ENCODE measurements at regions not wholly inside any gene's neighbourhood (a gene's known extent, or its start where the extent isn't known, plus 50 kb on each side); places are given as distances from the start of the nearest gene placed in this dataset.

DNA sequence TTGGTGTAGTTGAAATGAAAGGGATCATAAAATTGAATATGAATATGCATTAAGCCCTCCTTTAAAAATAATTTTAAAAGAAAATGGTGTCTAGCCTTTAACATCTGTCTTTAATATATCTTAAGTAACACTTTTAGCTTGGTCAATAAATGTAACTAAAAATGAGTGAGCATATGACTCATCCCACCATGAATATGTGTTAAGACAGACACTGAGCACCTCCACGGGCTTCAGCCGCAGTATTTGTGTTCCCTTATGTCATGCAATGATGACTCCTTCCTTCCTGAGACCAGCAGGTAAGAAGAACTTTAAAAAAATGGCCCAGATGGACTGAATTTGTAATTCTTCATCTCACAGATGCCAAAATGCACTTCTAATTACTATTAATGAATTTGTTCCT is 563.2 kb downstream of the NR2F1-AS1 start:
- CTCF ChIA-PET, result no interaction called here
- intact Hi-C loops (cut with micrococcal nuclease; ENCODE audit: unreplicated experiment), result no loop called here
- no peaks in the 10 kb centered on the region for H3K36me3 Mint-ChIP-seq (ENCODE audit: insufficient read depth, unreplicated experiment)
- TF ChIP-seq, protein P1, sequence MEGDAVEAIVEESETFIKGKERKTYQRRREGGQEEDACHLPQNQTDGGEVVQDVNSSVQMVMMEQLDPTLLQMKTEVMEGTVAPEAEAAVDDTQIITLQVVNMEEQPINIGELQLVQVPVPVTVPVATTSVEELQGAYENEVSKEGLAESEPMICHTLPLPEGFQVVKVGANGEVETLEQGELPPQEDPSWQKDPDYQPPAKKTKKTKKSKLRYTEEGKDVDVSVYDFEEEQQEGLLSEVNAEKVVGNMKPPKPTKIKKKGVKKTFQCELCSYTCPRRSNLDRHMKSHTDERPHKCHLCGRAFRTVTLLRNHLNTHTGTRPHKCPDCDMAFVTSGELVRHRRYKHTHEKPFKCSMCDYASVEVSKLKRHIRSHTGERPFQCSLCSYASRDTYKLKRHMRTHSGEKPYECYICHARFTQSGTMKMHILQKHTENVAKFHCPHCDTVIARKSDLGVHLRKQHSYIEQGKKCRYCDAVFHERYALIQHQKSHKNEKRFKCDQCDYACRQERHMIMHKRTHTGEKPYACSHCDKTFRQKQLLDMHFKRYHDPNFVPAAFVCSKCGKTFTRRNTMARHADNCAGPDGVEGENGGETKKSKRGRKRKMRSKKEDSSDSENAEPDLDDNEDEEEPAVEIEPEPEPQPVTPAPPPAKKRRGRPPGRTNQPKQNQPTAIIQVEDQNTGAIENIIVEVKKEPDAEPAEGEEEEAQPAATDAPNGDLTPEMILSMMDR (IDR thresholded peaks at IDR 0.05; ENCODE audit: unreplicated experiment), result no peak
- H3K4me1 Mint-ChIP-seq (ENCODE audit: low read depth, unreplicated experiment), result no peaks in the 10 kb centered on the region
- H3K27me3 Mint-ChIP-seq (ENCODE audit: unreplicated experiment), result no peaks in the 10 kb centered on the region
- no peak for DNase-seq
- no peak overlapping the region for H3K4me3 Mint-ChIP-seq (ENCODE audit: low read depth, unreplicated experiment)
- H3K27ac Mint-ChIP-seq (ENCODE audit: unreplicated experiment), result no peak overlapping the region
- H3K9me3 Mint-ChIP-seq (ENCODE audit: low read depth, unreplicated experiment), result no peaks in the 10 kb centered on the region
- BruUV-seq (replicated peaks), result no TSS peak

DNA sequence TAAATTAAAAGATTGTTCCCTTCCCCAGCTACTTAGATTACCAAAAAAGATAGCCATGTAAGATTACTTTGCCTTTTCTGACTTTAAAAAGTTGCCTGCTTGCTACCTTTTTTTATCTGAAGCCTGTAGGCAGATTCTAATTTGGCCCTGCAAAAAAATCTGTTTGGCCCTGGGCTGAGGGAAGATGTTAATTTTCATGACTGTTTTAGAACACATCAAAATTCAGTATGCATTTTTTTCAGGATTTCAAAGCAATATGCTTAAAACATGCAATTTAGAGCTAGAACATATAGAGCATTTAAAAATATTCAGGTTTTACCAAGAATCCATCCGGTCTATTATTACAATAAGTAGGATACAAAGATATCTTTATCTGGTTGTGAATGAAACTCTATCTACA is 563.6 kb downstream of the NR2F1-AS1 start:
- TF ChIP-seq, protein P1 (IDR thresholded peaks at IDR 0.05; ENCODE audit: unreplicated experiment), result no peak
- H3K4me1 Mint-ChIP-seq (ENCODE audit: low read depth, unreplicated experiment), result no peaks in the 10 kb centered on the region

DNA sequence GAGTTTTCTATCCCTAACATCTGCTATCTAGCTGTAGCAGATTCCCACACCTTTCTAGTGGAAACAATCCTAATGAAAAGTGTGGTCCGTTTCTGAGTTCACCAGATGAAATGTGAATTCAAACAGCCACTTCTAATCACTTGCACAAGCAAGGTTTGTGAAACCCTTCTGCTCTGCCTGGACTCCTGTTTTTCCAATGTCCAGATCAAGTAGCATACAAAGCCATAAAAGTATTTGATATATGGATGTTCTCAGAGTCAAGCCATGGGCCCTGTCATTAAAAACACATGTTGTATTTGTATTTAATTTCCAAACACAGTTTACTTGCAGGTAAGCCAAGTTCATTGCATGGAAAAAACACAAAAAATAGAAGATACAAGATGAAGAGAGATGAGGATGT is 570.4 kb downstream of the NR2F1-AS1 start:
- Mint-ChIP-seq H3K4me3 (ENCODE audit: low read depth, unreplicated experiment) (no peak overlapping the region), H3K36me3 (ENCODE audit: insufficient read depth, unreplicated experiment) (no peaks in the 10 kb centered on the region), H3K27ac (ENCODE audit: unreplicated experiment) (no peak overlapping the region), H3K4me1 (ENCODE audit: low read depth, unreplicated experiment) (no peaks in the 10 kb centered on the region), H3K27me3 (ENCODE audit: unreplicated experiment) (no peaks in the 10 kb centered on the region), H3K9me3 (ENCODE audit: low read depth, unreplicated experiment) (no peaks in the 10 kb centered on the region)
- no TSS peak for BruUV-seq (replicated peaks)
- no peak for DNase-seq
- CTCF ChIA-PET, result no interaction called here
- TF ChIP-seq, protein P1 (IDR thresholded peaks at IDR 0.05; ENCODE audit: unreplicated experiment), result no peak
- intact Hi-C loops (cut with micrococcal nuclease; ENCODE audit: unreplicated experiment), result no loop called here

More for the DNA sequence above, 563.6 kb downstream of the NR2F1-AS1 start:
- Mint-ChIP-seq H3K27me3 (ENCODE audit: unreplicated experiment) (no peaks in the 10 kb centered on the region), H3K27ac (ENCODE audit: unreplicated experiment) (no peak overlapping the region), H3K9me3 (ENCODE audit: low read depth, unreplicated experiment) (no peaks in the 10 kb centered on the region), H3K4me3 (ENCODE audit: low read depth, unreplicated experiment) (no peak overlapping the region), H3K36me3 (ENCODE audit: insufficient read depth, unreplicated experiment) (no peaks in the 10 kb centered on the region)
- CTCF ChIA-PET, result no interaction called here
- intact Hi-C loops (cut with micrococcal nuclease; ENCODE audit: unreplicated experiment), result no loop called here
- no peak for DNase-seq
- BruUV-seq (replicated peaks), result no TSS peak

DNA sequence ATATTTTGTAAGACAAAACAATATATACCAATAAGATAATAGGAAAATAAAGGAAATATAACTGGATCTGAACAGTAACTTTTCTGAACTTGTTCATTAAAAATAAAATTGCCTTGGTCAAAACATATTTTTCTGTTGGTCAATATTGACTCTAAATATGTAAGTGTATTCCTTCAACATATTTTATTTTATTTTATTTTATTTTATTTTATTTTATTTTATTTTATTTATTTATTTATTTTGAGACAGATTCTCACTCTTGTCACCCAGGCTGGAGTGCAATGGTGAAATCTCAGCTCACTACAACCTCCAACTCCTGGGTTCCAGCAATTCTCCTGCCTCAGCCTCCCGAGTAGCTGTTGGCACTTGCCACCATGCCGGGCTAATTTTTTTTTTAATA is 571.0 kb downstream of the NR2F1-AS1 start:
- no TSS peak for BruUV-seq (replicated peaks)
- Mint-ChIP-seq H3K9me3 (ENCODE audit: low read depth, unreplicated experiment) (no peaks in the 10 kb centered on the region), H3K27ac (ENCODE audit: unreplicated experiment) (no peak overlapping the region), H3K4me3 (ENCODE audit: low read depth, unreplicated experiment) (no peak overlapping the region), H3K27me3 (ENCODE audit: unreplicated experiment) (no peaks in the 10 kb centered on the region), H3K4me1 (ENCODE audit: low read depth, unreplicated experiment) (no peaks in the 10 kb centered on the region), H3K36me3 (ENCODE audit: insufficient read depth, unreplicated experiment) (no peaks in the 10 kb centered on the region)
- TF ChIP-seq, protein P1 (IDR thresholded peaks at IDR 0.05; ENCODE audit: unreplicated experiment), result no peak
- CTCF ChIA-PET, result no interaction called here
- intact Hi-C loops (cut with micrococcal nuclease; ENCODE audit: unreplicated experiment), result no loop called here
- DNase-seq, result no peak
